ENCODE measurements at regions not wholly inside any gene's neighbourhood (a gene's known extent, or its start where the extent isn't known, plus 50 kb on each side); places are given as distances from the start of the nearest gene placed in this dataset.

- Histone ChIP-seq H3K4me3 (no peak overlapping the region), H3K4me1 (no peaks in the 10 kb centered on the region), H3K27ac (no peak overlapping the region), H3K27me3 (no peaks in the 10 kb centered on the region), H3K9me3 (no peaks in the 10 kb centered on the region), H3K36me3 (no peaks in the 10 kb centered on the region)
- TF ChIP-seq CTCF (IDR thresholded peaks at IDR 0.05) (no peak), POLR2AphosphoS5 (IDR thresholded peaks at IDR 0.05) (no peak), EP300 (IDR thresholded peaks at IDR 0.05) (no peak), POLR2A (IDR thresholded peaks at IDR 0.05) (no peak)
- ATAC-seq (ENCODE audit: low FRiP score in 2 of 2) (no peak), DNase-seq (no peak)
- WGBS, 2 donors, result 61 to 63% methylated on average over 3 of the region's 3 CpGs
Observed at GRCh38 chrX:30364229-30364628, 55.0 kb upstream of the NR0B1 start.
